Cardiac septum (tissue), 1 donor: ENCODE measurements at regions not wholly inside any gene's neighbourhood (a gene's known extent, or its start where the extent isn't known, plus 50 kb on each side); places are given as distances from the start of the nearest gene placed in this dataset.

Experiments used
- DNase-seq: peaks from one replicate; pipeline ENCODE4 v3.0.0-alpha.2; 2020; ENCODE audit warnings: low spot score
- intact Hi-C: fragments of 100-400 bp; cut with DNase I; formaldehyde crosslinking; loops from one replicate; pipeline ENCODE4 v1.14.0; 2022
- donor health status: DM: no; HTN: no; CAD: no.

GRCh38 chr2:225165052-225165451 is 122.8 kb upstream of the DOCK10 start:
- intact Hi-C loops: no loop called here
- no peak for DNase-seq

GRCh38 chr2:225164401-225165050 is 122.3 kb upstream of the DOCK10 start:
- no peak for DNase-seq
- intact Hi-C loops: no loop called here

GRCh38 chr2:225158360-225158759 is 116.1 kb upstream of the DOCK10 start:
- no peak for DNase-seq
- intact Hi-C loops: no loop called here

- intact Hi-C loops: no loop called here
- DNase-seq: no peak
Observed at GRCh38 chr2:225156853-225157451, 114.7 kb upstream of the DOCK10 start.

GRCh38 chr2:225140723-225141122 is 98.5 kb upstream of the DOCK10 start:
- DNase-seq: no peak
- intact Hi-C loops: no loop called here

- DNase-seq: no peak
- intact Hi-C loops: no loop called here
Observed at GRCh38 chr2:225137971-225138370, 95.7 kb upstream of the DOCK10 start.

- DNase-seq: no peak
- intact Hi-C loops: no loop called here
Observed at GRCh38 chr2:225136552-225136951, 94.3 kb upstream of the DOCK10 start.

- intact Hi-C loops: no loop called here
- no peak for DNase-seq
Observed at GRCh38 chr2:225131898-225132297, 89.6 kb upstream of the DOCK10 start.

GRCh38 chr2:225130093-225130492 is 87.8 kb upstream of the DOCK10 start:
- no peak for DNase-seq
- intact Hi-C loops: no loop called here

GRCh38 chr2:225124311-225125017 is 82.2 kb upstream of the DOCK10 start:
- intact Hi-C loops: loop anchor here (5.0 kb wide), 1 partner anchor 538 kb away; no protein-coding TSS in a partner anchor
- DNase-seq: no peak

GRCh38 chr2:225122583-225123486 is 80.6 kb upstream of the DOCK10 start:
- intact Hi-C loops: loop anchor here (5.0 kb wide), 1 partner anchor 539 kb away; no protein-coding TSS in a partner anchor
- no peak for DNase-seq

GRCh38 chr2:225122007-225122406 is 79.7 kb upstream of the DOCK10 start:
- intact Hi-C loops: loop anchor here (5.0 kb wide), 1 partner anchor 540 kb away; no protein-coding TSS in a partner anchor
- DNase-seq: no peak

- DNase-seq: no peak
- intact Hi-C loops: loop anchor here (5.0 kb wide), 1 partner anchor 542 kb away; no protein-coding TSS in a partner anchor
Observed at GRCh38 chr2:225120186-225120585, 77.9 kb upstream of the DOCK10 start.

GRCh38 chr2:225117051-225117716 is 74.9 kb upstream of the DOCK10 start:
- DNase-seq: no peak
- intact Hi-C loops: no loop called here

- DNase-seq: no peak
- intact Hi-C loops: no loop called here
Observed at GRCh38 chr2:225114786-225115323, 72.6 kb upstream of the DOCK10 start.

- intact Hi-C loops: no loop called here
- DNase-seq: no peak
Observed at GRCh38 chr2:225113371-225114015, 71.2 kb upstream of the DOCK10 start.

GRCh38 chr2:225112362-225113126 is 70.3 kb upstream of the DOCK10 start:
- DNase-seq: no peak
- intact Hi-C loops: no loop called here

GRCh38 chr2:225108805-225109204 is 66.5 kb upstream of the DOCK10 start:
- intact Hi-C loops: no loop called here
- DNase-seq: no peak
